ENCODE measurements at regions not wholly inside any gene's neighbourhood (a gene's known extent, or its start where the extent isn't known, plus 50 kb on each side); places are given as distances from the start of the nearest gene placed in this dataset.

GRCh38 chr1:103960045-103960444 lies 210.3 kb downstream of the AMY1C start:
- Histone ChIP-seq H4K20me1 (ENCODE audit: insufficient read depth, low read length) (no peaks in the 10 kb centered on the region), H3K79me2 (ENCODE audit: insufficient read depth, low read length) (no peaks in the 10 kb centered on the region), H3K27me3 (ENCODE audit: control insufficient read depth in 2 of 2, insufficient read depth in 2 of 2, low read length in 2 of 2) (no peaks in the 10 kb centered on the region), H3K4me1 (ENCODE audit: control insufficient read depth in 1 of 2, insufficient read depth in 2 of 2, low read length in 2 of 2) (no peaks in the 10 kb centered on the region), H3K27ac (ENCODE audit: low read depth in 1 of 2, low read length in 2 of 2) (no peak overlapping the region), H2AFZ (ENCODE audit: insufficient read depth, low read depth, low read length, poor library complexity, severe bottlenecking) (no peak overlapping the region), H3K4me2 (replicated peaks; ENCODE audit: extremely low read depth, low read length, poor library complexity, severe bottlenecking) (no peak overlapping the region), H3K4me3 (replicated peaks in 1 of 3; ENCODE audit: low read depth in 2 of 3, low read length in 3 of 3) (no peak overlapping the region), H3K36me3 (replicated peaks in 1 of 2; ENCODE audit: control insufficient read depth in 1 of 2, insufficient read depth in 2 of 2, low read length in 2 of 2) (no peaks in the 10 kb centered on the region), H3K9ac (ENCODE audit: insufficient read depth, low read length, poor library complexity, severe bottlenecking) (no peak overlapping the region), H3K9me3 (replicated peaks in 1 of 2; ENCODE audit: control insufficient read depth in 1 of 2, insufficient read depth in 1 of 2, low read length in 2 of 2) (peaks cover 20% of the 10 kb centered on the region in 2 donors)
- no peak for DNase-seq
- H3K36me3 Mint-ChIP-seq: no peaks in the 10 kb centered on the region
- H3K9me3 Mint-ChIP-seq: peaks cover 2 to 19% (median 8%) of the 10 kb centered on the region in 7 donors
- no peaks in the 10 kb centered on the region for H3K27me3 Mint-ChIP-seq (ENCODE audit: low read depth in 3 of 3)
- H3K4me3 Mint-ChIP-seq: no peak overlapping the region
- H3K27ac Mint-ChIP-seq: no peak overlapping the region
- H3K4me1 Mint-ChIP-seq: no peaks in the 10 kb centered on the region
- WGBS (ENCODE audit: insufficient coverage): 81% methylated on average over 2 of the region's 3 CpGs
- TF ChIP-seq CTCF (IDR thresholded peaks at IDR 0.05): no peak
- intact Hi-C loops (cut with micrococcal nuclease): no loop called here

- no peak overlapping the region for H3K4me3 Mint-ChIP-seq
- H3K36me3 Mint-ChIP-seq: no peaks in the 10 kb centered on the region
- no peak overlapping the region for H3K27ac ChIP-seq (ENCODE audit: low read depth in 1 of 2, low read length in 2 of 2)
- H3K4me1 ChIP-seq (ENCODE audit: control insufficient read depth in 1 of 2, insufficient read depth in 2 of 2, low read length in 2 of 2): no peaks in the 10 kb centered on the region
- no peaks in the 10 kb centered on the region for H3K27me3 ChIP-seq (ENCODE audit: control insufficient read depth in 2 of 2, insufficient read depth in 2 of 2, low read length in 2 of 2)
- no peaks in the 10 kb centered on the region for H3K4me1 Mint-ChIP-seq
- H3K27ac Mint-ChIP-seq: no peak overlapping the region
- TF ChIP-seq CTCF (IDR thresholded peaks at IDR 0.05): no peak
- H3K4me2 ChIP-seq (replicated peaks; ENCODE audit: extremely low read depth, low read length, poor library complexity, severe bottlenecking): no peak overlapping the region
- no peaks in the 10 kb centered on the region for H3K36me3 ChIP-seq (replicated peaks in 1 of 2; ENCODE audit: control insufficient read depth in 1 of 2, insufficient read depth in 2 of 2, low read length in 2 of 2)
- no peak overlapping the region for H3K4me3 ChIP-seq (replicated peaks in 1 of 3; ENCODE audit: low read depth in 2 of 3, low read length in 3 of 3)
- no peaks in the 10 kb centered on the region for H4K20me1 ChIP-seq (ENCODE audit: insufficient read depth, low read length)
- 98% methylated on average over 5 of the region's 6 CpGs for WGBS (ENCODE audit: insufficient coverage)
- no peak overlapping the region for H2AFZ ChIP-seq (ENCODE audit: insufficient read depth, low read depth, low read length, poor library complexity, severe bottlenecking)
- H3K9ac ChIP-seq (ENCODE audit: insufficient read depth, low read length, poor library complexity, severe bottlenecking): no peak overlapping the region
- intact Hi-C loops (cut with micrococcal nuclease): no loop called here
- peaks cover 20% of the 10 kb centered on the region in 2 donors for H3K9me3 ChIP-seq (replicated peaks in 1 of 2; ENCODE audit: control insufficient read depth in 1 of 2, insufficient read depth in 1 of 2, low read length in 2 of 2)
- H3K27me3 Mint-ChIP-seq (ENCODE audit: low read depth in 3 of 3): no peaks in the 10 kb centered on the region
- DNase-seq: no peak
- H3K79me2 ChIP-seq (ENCODE audit: insufficient read depth, low read length): no peaks in the 10 kb centered on the region
- H3K9me3 Mint-ChIP-seq: peaks cover 2 to 19% (median 9%) of the 10 kb centered on the region in 7 donors
Observed at GRCh38 chr1:103960710-103961109, 211.0 kb downstream of the AMY1C start.
